ENCODE measurements at regions not wholly inside any gene's neighbourhood (a gene's known extent, or its start where the extent isn't known, plus 50 kb on each side); places are given as distances from the start of the nearest gene placed in this dataset.
A peak's percentile ranks its signal among the peaks of the same experiment; 100 is the strongest.

DNA sequence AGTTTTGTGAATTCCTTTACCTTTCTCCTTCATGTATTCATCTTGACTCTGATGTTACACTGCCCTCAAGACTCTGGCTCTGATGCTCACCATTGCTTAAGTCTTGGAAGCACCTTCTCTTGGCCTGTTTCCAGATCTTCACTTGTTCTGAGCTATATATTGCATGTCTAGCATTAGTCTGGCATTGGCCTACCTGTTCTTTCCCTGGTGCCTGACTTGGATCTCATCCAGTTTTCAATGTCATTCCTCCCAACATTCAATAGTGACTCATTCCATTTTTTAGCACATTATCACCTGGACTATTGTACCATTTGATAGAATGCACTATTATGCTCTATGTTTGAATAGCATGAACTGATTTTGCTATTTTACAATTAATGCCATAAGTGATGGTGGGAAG lies 127.3 kb upstream of the NYAP2 start:
- H3K4me1 ChIP-seq (ENCODE audit: low read length), result peaks cover 32% of the 10 kb centered on the region

GRCh38 chr2:225270861-225271260 lies 128.6 kb upstream of the NYAP2 start:
- Histone ChIP-seq H3K36me3 (replicated peaks; ENCODE audit: insufficient read depth, low read length) (no peaks in the 10 kb centered on the region), H3K9me2 (replicated peaks; ENCODE audit: insufficient read depth, low read length) (no peaks in the 10 kb centered on the region), H4K20me1 (ENCODE audit: insufficient read depth, low read length) (no peaks in the 10 kb centered on the region), H3K9ac (ENCODE audit: low read length) (no peak overlapping the region), H3K27ac (ENCODE audit: low read length) (no peak overlapping the region), H3K79me2 (ENCODE audit: low read length) (no peaks in the 10 kb centered on the region), H3K27me3 (replicated peaks; ENCODE audit: insufficient read depth, low read length) (no peaks in the 10 kb centered on the region), H3K4me3 (ENCODE audit: low read length) (no peak overlapping the region), H3F3A (ENCODE audit: insufficient read depth, low read length) (no peaks in the 10 kb centered on the region), H3K9me3 (replicated peaks; ENCODE audit: insufficient read depth, low read length) (no peaks in the 10 kb centered on the region), H3K4me1 (ENCODE audit: low read length) (peaks cover 24% of the 10 kb centered on the region), H2AFZ (ENCODE audit: low read length) (no peak overlapping the region), H3K4me2 (ENCODE audit: low read depth, low read length) (no peak overlapping the region)
- TF ChIP-seq, protein P1, sequence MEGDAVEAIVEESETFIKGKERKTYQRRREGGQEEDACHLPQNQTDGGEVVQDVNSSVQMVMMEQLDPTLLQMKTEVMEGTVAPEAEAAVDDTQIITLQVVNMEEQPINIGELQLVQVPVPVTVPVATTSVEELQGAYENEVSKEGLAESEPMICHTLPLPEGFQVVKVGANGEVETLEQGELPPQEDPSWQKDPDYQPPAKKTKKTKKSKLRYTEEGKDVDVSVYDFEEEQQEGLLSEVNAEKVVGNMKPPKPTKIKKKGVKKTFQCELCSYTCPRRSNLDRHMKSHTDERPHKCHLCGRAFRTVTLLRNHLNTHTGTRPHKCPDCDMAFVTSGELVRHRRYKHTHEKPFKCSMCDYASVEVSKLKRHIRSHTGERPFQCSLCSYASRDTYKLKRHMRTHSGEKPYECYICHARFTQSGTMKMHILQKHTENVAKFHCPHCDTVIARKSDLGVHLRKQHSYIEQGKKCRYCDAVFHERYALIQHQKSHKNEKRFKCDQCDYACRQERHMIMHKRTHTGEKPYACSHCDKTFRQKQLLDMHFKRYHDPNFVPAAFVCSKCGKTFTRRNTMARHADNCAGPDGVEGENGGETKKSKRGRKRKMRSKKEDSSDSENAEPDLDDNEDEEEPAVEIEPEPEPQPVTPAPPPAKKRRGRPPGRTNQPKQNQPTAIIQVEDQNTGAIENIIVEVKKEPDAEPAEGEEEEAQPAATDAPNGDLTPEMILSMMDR (IDR thresholded peaks at IDR 0.05; ENCODE audit: low read length), result no peak
- TF ChIP-seq EZH2 (optimal IDR thresholded peaks at IDR 0.05; ENCODE audit: low read depth, low read length), result no peak
- TF ChIP-seq EZH2phosphoT487 (IDR thresholded peaks at IDR 0.05; ENCODE audit: low read length), result no peak
- peak; percentile 59 for DNase-seq

More for the DNA sequence above, 127.3 kb upstream of the NYAP2 start:
- Histone ChIP-seq H3K9me3 (replicated peaks; ENCODE audit: insufficient read depth, low read length) (no peaks in the 10 kb centered on the region), H3F3A (ENCODE audit: insufficient read depth, low read length) (no peaks in the 10 kb centered on the region), H3K36me3 (replicated peaks; ENCODE audit: insufficient read depth, low read length) (no peaks in the 10 kb centered on the region), H3K27me3 (replicated peaks; ENCODE audit: insufficient read depth, low read length) (no peaks in the 10 kb centered on the region), H3K27ac (ENCODE audit: low read length) (no peak overlapping the region), H3K9ac (ENCODE audit: low read length) (no peak overlapping the region), H2AFZ (ENCODE audit: low read length) (no peak overlapping the region), H3K4me2 (ENCODE audit: low read depth, low read length) (no peak overlapping the region), H3K4me3 (ENCODE audit: low read length) (no peak overlapping the region), H4K20me1 (ENCODE audit: insufficient read depth, low read length) (no peaks in the 10 kb centered on the region), H3K79me2 (ENCODE audit: low read length) (no peaks in the 10 kb centered on the region), H3K9me2 (replicated peaks; ENCODE audit: insufficient read depth, low read length) (no peaks in the 10 kb centered on the region)
- no peak for TF ChIP-seq EZH2 (optimal IDR thresholded peaks at IDR 0.05; ENCODE audit: low read depth, low read length)
- DNase-seq, result no peak

DNA sequence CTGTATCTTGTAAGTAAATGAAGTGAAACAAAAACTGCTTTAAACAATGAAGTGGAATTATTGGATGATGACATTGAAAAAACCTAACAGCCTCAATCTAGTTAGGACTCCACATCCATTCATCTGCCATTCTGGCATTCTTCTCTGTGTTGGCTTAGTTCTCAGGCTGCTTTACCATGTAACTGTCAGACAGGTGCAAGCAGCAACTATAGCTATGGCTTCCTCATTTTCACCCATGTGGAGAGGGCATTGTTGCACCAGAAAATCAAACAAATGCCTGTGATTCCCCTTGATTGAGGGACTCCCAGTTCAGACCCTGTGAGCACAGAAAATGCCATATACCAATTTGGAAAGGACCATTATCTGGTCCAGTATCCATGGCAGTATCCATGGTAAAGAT lies 129.5 kb upstream of the NYAP2 start:
- Histone ChIP-seq H3K4me3 (ENCODE audit: low read length) (no peak overlapping the region), H2AFZ (ENCODE audit: low read length) (no peak overlapping the region), H3K79me2 (ENCODE audit: low read length) (no peaks in the 10 kb centered on the region), H4K20me1 (ENCODE audit: insufficient read depth, low read length) (no peaks in the 10 kb centered on the region), H3K9me2 (replicated peaks; ENCODE audit: insufficient read depth, low read length) (no peaks in the 10 kb centered on the region), H3F3A (ENCODE audit: insufficient read depth, low read length) (no peaks in the 10 kb centered on the region), H3K9ac (ENCODE audit: low read length) (no peak overlapping the region), H3K9me3 (replicated peaks; ENCODE audit: insufficient read depth, low read length) (no peaks in the 10 kb centered on the region), H3K36me3 (replicated peaks; ENCODE audit: insufficient read depth, low read length) (no peaks in the 10 kb centered on the region), H3K4me1 (ENCODE audit: low read length) (peaks cover 16% of the 10 kb centered on the region), H3K4me2 (ENCODE audit: low read depth, low read length) (no peak overlapping the region), H3K27me3 (replicated peaks; ENCODE audit: insufficient read depth, low read length) (no peaks in the 10 kb centered on the region), H3K27ac (ENCODE audit: low read length) (no peak overlapping the region)
- no peak for TF ChIP-seq EZH2phosphoT487 (IDR thresholded peaks at IDR 0.05; ENCODE audit: low read length)
- TF ChIP-seq, protein P1 (IDR thresholded peaks at IDR 0.05; ENCODE audit: low read length), result no peak
- DNase-seq, result no peak

GRCh38 chr2:225254363-225254762 lies 145.1 kb upstream of the NYAP2 start:
- H4K20me1 ChIP-seq (ENCODE audit: insufficient read depth, low read length), result no peaks in the 10 kb centered on the region
- TF ChIP-seq EZH2phosphoT487 (IDR thresholded peaks at IDR 0.05; ENCODE audit: low read length) (no peak), EZH2 (optimal IDR thresholded peaks at IDR 0.05; ENCODE audit: low read depth, low read length) (no peak)
- TF ChIP-seq, protein P1 (IDR thresholded peaks at IDR 0.05; ENCODE audit: low read length), result no peak
- H3K27me3 ChIP-seq (replicated peaks; ENCODE audit: insufficient read depth, low read length), result no peaks in the 10 kb centered on the region
- H3K9me3 ChIP-seq (replicated peaks; ENCODE audit: insufficient read depth, low read length), result no peaks in the 10 kb centered on the region
- H3K79me2 ChIP-seq (ENCODE audit: low read length), result no peaks in the 10 kb centered on the region
- no peak overlapping the region for H3K4me2 ChIP-seq (ENCODE audit: low read depth, low read length)
- no peaks in the 10 kb centered on the region for H3F3A ChIP-seq (ENCODE audit: insufficient read depth, low read length)
- H3K4me1 ChIP-seq (ENCODE audit: low read length), result no peaks in the 10 kb centered on the region
- H3K4me3 ChIP-seq (ENCODE audit: low read length), result no peak overlapping the region
- no peak overlapping the region for H3K27ac ChIP-seq (ENCODE audit: low read length)
- no peaks in the 10 kb centered on the region for H3K9me2 ChIP-seq (replicated peaks; ENCODE audit: insufficient read depth, low read length)
- H2AFZ ChIP-seq (ENCODE audit: low read length), result no peak overlapping the region
- no peaks in the 10 kb centered on the region for H3K36me3 ChIP-seq (replicated peaks; ENCODE audit: insufficient read depth, low read length)
- H3K9ac ChIP-seq (ENCODE audit: low read length), result no peak overlapping the region
- DNase-seq, result no peak

Measured in MM.1S (cell line).